ENCODE measurements at regions not wholly inside any gene's neighbourhood (a gene's known extent, or its start where the extent isn't known, plus 50 kb on each side); places are given as distances from the start of the nearest gene placed in this dataset.

DNA sequence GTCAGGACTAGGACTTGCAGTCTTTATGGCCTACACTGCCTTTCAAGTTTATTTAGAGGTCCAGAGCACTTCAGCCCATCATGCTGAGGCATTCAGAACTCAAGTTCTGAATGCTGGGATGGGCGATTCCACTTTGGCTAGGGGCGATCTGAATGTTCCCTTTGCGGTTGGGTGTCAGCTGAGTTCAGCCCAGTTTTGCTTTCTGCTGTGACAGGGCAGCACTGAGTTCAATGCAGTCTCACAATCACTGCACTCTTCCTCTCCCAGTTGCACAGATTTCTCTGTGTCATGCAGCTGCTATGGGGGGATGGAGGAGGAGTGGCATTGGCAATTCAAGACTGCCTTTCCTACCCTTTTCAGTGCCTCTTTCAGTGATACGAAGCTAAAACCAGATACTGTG, 1232.0 kb upstream of the FAM98A start:
- DNase-seq (ENCODE audit: low read depth): no peak
- no peak overlapping the region for H3K4me3 ChIP-seq (ENCODE audit: low read depth, low read length)
- TF ChIP-seq, protein P1, sequence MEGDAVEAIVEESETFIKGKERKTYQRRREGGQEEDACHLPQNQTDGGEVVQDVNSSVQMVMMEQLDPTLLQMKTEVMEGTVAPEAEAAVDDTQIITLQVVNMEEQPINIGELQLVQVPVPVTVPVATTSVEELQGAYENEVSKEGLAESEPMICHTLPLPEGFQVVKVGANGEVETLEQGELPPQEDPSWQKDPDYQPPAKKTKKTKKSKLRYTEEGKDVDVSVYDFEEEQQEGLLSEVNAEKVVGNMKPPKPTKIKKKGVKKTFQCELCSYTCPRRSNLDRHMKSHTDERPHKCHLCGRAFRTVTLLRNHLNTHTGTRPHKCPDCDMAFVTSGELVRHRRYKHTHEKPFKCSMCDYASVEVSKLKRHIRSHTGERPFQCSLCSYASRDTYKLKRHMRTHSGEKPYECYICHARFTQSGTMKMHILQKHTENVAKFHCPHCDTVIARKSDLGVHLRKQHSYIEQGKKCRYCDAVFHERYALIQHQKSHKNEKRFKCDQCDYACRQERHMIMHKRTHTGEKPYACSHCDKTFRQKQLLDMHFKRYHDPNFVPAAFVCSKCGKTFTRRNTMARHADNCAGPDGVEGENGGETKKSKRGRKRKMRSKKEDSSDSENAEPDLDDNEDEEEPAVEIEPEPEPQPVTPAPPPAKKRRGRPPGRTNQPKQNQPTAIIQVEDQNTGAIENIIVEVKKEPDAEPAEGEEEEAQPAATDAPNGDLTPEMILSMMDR (IDR thresholded peaks at IDR 0.05; ENCODE audit: insufficient read depth, low read depth, low read length, missing control alignments): no peak

DNA sequence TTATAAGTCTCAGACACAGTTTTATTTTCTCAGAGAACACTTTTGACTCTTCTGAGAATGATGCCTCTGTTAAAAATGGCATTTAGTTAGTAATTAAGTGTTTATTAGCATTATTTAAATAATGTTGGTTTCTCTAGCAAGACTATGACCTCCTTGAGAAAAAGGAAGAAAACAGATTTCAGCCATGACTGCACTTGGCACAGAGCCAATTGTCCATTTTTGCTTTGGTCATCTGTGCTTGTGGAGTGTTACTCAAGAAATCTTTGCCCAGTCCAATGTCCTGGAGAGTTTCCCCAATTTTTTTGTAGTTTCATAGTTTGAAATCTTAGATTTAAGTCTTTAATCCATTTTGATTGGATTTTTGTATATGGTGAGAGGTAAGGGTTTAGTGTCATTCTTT, 1229.4 kb upstream of the FAM98A start:
- no peak for DNase-seq (ENCODE audit: low read depth)
- TF ChIP-seq, protein P1 (IDR thresholded peaks at IDR 0.05; ENCODE audit: insufficient read depth, low read depth, low read length, missing control alignments): no peak
- no peak overlapping the region for H3K4me3 ChIP-seq (ENCODE audit: low read depth, low read length)

DNA sequence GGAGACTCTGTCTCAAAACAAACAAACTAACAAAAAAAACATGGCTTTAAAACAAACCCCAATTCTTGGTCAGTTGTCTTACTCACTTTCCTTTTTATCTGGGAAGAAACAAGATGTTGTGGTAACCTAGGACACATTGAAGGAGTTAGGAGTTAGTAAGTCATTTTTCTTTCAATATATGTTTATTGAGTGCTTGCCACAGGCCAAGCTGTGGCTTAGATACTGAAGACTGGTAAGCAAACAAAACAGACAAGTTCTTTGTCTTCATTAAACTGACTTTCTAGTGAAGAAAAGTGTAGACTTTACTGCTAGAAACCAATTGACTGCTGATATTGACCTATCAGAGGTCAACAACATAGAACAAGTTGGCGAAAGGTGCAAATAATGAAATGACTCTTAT, 1228.3 kb upstream of the FAM98A start:
- DNase-seq (ENCODE audit: low read depth): no peak
- H3K4me3 ChIP-seq (ENCODE audit: low read depth, low read length): no peak overlapping the region
- TF ChIP-seq, protein P1 (IDR thresholded peaks at IDR 0.05; ENCODE audit: insufficient read depth, low read depth, low read length, missing control alignments): no peak

DNA sequence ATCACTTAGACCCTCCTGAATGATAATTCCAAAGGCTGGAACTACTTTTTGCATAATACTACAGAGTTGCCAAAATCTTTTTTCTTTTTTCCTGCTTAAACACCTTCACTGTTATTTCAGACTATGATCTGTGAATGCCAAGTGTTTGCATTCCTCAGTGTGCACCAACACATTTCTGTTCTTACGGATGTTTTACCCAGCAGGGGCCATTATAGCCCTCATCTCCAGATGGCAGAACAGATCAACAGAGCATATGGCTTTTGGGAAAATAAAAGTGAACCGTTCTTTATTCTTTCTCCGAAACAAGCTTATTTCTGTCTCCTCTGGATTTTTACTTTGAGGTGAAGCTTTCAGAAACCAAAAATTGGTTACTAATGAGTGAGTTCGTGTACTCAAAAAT, 1226.6 kb upstream of the FAM98A start:
- H3K4me3 ChIP-seq (ENCODE audit: low read depth, low read length): no peak overlapping the region
- DNase-seq (ENCODE audit: low read depth): no peak
- TF ChIP-seq, protein P1 (IDR thresholded peaks at IDR 0.05; ENCODE audit: insufficient read depth, low read depth, low read length, missing control alignments): no peak

DNA sequence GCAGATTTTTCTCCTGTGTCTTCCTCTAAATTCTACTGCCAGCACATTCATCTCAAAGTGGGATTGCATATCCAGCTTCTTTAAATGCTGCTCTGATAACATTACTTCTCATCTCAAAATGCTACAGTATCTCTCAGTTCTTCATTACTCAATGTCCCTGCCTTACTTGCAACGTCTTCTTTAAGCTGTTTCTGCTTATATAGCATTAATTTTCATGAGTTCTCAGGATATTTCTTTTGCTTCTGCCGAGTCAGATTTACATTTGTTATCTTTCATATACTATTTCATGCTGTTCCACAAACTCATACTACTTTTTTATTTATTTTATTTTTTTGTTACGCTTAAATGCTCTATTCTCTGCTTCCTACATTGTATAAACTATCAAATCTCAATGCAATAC, 1223.5 kb upstream of the FAM98A start:
- H3K4me3 ChIP-seq (ENCODE audit: low read depth, low read length): no peak overlapping the region
- TF ChIP-seq, protein P1 (IDR thresholded peaks at IDR 0.05; ENCODE audit: insufficient read depth, low read depth, low read length, missing control alignments): no peak
- no peak for DNase-seq (ENCODE audit: low read depth)

DNA sequence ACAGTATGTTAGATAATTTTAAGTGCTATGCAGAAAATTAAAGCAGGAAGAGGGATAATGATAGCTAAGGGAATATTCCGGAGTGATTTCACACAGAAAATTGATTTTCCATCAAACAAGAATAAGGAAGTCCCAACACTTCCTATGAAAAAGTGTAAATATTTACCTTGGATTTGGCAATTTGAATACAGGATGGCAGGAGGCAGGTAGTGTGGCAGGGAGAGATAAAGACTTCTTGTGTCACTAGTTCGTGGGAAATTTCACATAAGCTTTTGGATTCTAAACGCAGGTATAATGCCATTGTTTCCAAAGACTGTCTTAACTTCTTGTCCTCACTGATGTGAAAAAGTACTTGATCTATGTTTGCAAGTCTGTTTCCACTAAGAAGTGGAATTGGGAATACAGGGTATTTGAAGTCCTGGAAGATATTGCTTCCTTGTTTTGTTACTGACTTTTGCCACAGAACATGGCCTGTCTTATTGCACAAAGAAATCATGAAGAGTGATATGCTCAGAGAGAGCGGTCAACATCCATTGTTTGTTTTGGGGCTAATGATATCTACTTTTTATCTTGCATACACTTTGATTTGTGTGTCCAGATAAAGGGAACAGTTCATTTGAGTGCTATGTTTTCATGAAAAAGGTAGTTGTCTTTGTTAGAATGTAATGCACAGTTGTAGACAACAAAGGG, 1216.1 kb upstream of the FAM98A start:
- DNase-seq (ENCODE audit: low read depth): no peak
- no peak overlapping the region for H3K4me3 ChIP-seq (ENCODE audit: low read depth, low read length)
- TF ChIP-seq, protein P1 (IDR thresholded peaks at IDR 0.05; ENCODE audit: insufficient read depth, low read depth, low read length, missing control alignments): no peak

DNA sequence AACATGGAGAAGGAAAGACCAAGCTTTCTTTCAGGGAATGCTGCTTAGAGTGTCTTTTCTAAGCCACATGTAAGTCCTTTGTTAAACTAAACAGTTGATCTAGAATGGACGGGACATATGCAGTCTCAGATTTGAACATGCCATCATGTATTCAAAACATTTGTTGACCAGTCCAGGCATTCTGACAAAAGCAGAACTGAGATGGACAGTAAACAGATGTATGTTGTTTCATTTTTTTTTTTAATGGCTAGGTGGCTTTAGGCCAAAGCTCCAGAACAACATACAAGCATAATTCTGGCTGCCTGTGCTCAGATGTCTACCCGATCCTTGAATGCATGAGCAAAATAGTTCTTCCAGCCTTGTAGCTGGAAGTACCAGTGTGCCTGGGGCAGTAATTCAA, 1211.4 kb upstream of the FAM98A start:
- no peak overlapping the region for H3K4me3 ChIP-seq (ENCODE audit: low read depth, low read length)
- no peak for DNase-seq (ENCODE audit: low read depth)
- TF ChIP-seq, protein P1 (IDR thresholded peaks at IDR 0.05; ENCODE audit: insufficient read depth, low read depth, low read length, missing control alignments): no peak

Measured in GM12865 (cell line).